ENCODE measurements at regions not wholly inside any gene's neighbourhood (a gene's known extent, or its start where the extent isn't known, plus 50 kb on each side); places are given as distances from the start of the nearest gene placed in this dataset.

GRCh38 chr2:7584017-7584416, 666.8 kb downstream of the RNF144A start:
- DNase-seq (ENCODE audit: low read depth), result no peak

GRCh38 chr2:7586898-7587297, 669.7 kb downstream of the RNF144A start:
- DNase-seq (ENCODE audit: low read depth), result no peak

DNA sequence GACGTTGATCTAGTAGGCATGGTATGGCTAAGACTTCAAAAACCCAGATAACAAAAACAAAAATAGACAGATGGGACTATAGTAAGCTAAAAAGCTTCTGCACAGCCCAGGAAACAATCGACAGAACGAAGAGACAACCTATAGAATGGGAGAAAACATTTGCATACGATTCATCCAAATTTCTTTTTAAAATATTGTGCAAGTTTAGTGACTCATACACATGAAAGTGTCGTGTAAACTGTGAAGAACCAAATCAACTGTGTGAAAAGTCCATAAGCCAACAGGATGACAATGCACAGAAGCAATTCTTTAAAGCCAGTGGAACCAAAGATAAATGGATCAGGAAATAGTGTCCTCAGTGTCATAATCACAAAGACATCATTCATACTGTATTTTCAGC, 671.1 kb downstream of the RNF144A start:
- DNase-seq (ENCODE audit: low read depth), result no peak

DNA sequence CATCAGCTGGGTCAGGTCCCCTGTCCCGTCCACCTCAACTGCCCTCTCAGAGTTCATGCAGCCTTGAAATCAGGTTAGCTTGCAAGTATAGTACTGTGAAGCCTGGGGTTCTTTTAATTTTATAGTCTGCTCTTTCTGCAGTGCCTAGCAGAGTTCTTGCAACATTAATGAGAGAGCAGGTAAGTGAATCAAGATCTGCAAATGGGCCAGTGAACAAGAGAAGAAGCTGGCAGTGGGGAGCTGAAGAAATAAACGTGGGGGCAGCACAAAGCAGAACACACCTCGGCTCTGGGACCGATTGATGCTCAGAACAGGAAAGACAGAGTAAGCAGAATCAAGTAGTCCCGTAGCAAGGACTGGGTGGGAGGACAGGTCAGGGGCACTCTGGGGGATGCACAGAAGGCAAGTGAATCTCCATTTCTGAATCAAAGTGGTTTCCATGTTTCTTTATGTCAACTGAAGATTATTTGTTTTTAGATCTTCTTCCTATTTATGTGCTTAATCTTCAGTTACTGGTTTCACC, 675.5 kb downstream of the RNF144A start:
- no peak for DNase-seq (ENCODE audit: low read depth)

GRCh38 chr2:7593360-7593759, 676.1 kb downstream of the RNF144A start:
- DNase-seq (ENCODE audit: low read depth), result no peak

- DNase-seq (ENCODE audit: low read depth), result no peak
These were observed 677.0 kb downstream of the RNF144A start for GRCh38 chr2:7594211-7594610.

GRCh38 chr2:7595206-7595605, 678.0 kb downstream of the RNF144A start:
- DNase-seq (ENCODE audit: low read depth), result no peak

- DNase-seq (ENCODE audit: low read depth), result no peak
These were observed 681.2 kb downstream of the RNF144A start for GRCh38 chr2:7598402-7598801.

DNA sequence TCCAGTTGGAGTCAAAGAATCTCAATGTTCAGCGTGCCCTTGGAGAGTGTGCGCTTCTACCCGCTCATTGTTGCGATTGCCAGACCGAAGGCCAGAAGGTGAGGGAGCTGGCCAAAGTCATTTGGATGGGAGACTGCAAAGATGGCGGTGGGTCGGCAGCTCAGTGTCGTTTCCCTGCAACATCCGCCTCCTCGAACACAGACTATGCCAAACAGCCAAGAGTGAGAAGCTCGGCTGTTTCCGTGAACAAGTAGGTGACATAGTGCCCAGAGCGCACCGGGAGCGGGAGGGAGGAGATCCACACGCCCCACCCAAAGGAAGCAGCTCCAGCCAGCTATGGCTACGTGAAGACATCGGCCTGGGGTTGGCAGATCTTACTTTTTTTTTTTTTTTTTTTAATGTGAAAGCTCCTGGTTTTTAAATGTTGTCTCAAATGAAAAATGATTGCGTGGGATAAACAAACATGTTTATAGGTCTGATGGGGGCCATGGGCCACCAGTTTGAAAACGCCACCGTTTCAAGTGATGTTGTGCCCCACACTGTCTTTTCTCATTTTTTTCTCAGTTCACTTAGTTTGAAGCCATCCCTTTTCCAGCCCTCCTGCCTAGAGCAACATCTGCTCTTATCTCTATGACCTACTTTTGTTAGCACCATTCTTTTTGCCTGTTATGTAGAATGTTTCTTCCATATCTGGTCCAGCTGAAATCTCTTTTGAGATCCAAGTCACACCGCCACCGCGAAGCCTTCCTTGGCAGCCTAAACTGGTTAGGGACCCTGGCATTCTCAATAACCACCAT, 682.4 kb downstream of the RNF144A start:
- DNase-seq (ENCODE audit: low read depth), result no peak

DNA sequence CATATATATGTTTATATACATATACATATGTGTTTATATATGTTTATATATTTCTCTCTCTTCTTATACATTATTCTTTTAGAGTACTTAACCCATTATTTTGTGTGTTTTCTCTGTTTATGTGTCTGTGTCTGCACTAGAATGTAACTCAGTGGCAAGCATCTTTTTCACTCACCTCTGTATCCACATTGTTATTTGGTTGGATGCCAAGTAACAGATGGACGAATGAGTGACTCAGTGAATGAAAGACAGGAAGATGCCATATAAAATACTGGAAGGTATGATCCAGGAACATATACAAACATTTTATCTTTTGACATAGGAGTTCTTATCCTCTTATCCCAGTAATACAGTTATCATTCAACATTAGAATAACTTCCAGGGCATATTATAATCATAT, 684.8 kb downstream of the RNF144A start:
- DNase-seq (ENCODE audit: low read depth), result no peak

DNA sequence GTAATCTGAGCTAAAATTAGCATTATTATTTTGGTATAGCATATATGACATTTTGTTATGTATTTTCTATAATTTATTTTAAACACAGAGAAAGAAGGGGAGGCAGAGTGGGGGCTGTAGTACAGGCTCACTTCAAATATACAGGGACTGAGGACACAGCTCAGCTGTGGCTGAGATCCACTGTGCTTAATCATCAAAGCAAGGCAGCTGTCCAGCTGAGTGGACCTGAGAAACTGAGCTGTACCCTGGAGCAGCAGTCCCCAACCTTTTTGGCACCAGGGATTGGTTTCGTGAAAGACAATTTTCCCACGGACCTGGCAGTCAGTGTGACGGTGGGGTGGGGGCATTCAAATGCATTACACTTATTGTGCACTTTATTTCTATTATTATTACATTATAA, 687.2 kb downstream of the RNF144A start:
- DNase-seq (ENCODE audit: low read depth), result no peak

DNA sequence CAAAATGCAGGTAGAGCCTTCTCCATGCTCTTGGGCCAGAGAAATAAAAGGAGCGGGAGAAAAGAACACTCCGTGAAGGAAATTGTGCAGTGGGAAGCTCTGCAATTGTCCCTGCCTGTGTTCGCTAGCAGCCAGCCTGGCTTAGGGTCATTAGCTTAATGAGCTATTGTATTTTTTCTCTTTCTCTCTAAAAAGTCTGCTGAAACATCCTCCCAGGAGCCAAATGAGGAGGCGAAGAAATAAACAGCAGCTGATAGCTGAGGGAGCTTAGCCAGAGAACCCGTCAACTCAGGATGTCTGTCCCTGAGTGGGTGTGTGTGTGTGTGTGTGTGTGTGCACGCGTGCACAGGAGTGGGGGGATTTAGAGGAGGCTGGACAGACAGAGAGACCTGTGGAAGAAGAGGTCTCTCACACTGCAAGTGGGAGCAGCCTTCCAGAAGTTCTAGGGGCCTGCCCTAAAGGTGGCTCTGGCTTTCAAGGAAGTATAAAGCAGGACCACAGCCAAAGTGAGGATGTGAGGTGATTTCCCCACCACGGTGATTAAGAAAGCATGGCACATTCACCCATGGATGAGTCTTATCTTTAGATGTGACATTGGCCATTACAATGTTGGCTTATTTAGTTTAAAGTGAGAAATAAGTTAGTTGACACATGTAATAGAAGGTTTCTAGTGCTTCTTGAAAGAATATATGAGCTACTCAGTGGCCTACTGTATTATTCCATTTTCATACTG, 690.4 kb downstream of the RNF144A start:
- DNase-seq (ENCODE audit: low read depth), result no peak

DNA sequence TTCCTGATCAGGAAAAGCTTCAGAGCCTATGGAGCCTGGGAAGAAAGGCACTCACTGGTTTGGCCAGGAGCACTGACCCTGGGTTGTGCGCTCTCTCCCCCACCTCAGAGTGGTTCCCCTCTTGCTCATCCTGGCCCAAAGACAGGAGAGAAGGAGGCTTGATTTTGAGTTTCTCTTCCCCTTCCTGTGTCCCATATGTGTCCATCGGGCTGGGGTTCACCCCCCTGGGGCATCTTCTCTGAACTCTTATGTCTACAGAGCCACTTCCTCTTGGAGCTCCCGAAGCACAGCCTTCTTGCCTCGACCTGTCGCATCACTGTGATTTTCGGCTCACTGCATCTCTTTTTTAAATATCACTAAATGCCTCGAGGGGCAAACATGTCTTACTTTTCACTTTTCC, 692.3 kb downstream of the RNF144A start:
- no peak for DNase-seq (ENCODE audit: low read depth)

DNA sequence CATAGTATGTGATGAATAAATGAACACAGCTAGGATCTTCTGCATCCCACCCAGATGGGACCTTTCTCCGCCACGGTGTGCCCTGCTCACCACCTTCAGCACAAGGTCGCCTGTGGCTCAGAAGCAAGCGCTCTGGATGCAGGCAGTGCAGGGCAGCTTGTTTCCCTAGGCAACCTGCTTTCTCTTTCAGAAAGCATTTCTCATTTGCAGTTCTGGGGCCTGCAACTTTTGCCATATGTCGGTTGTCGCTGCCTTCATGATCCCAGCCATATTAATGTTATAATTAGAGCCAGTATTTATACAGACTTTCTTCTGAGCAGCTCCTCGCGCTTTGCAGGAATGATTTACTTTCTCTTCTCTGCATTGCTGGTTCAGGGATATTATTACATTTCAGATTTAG, 692.8 kb downstream of the RNF144A start:
- DNase-seq (ENCODE audit: low read depth), result no peak

DNA sequence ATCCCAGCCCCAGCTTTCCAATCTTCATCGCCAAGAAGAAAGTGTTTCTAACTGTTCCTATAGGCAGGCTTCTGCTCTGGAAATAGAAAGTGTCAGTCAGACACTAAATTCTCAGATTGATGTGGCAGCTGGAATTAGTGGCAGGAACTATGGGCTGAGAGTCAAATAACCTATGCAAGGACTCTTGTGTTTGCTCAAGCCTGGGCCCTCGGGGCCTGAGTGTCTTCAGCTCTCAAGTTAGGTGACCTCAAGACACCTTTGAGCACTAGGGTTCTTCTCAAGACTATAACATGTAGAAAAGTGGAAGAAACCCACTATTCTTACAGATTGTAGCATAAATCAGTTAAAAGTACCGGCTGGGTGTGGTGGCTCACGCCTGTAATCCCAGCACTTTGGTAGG, 694.5 kb downstream of the RNF144A start:
- no peak for DNase-seq (ENCODE audit: low read depth)

DNA sequence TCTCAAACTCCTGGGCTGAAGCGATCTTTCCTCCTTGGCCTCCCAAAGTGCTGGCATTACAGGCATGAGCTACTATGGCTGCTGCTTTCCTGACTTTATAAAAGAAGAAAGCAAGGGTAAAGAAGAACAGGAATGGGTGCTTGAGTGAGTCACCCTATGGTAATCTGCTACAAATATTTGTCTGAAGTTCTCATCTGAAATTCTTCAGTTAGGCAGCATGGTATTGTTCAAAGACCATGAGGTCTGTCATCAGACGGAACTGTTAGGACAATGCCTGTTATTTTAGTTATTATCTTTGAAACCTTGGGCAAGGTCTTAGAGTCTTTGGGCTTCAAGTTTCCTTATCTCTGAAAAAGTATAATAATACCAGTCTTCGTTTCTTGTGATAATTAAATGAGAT, 695.8 kb downstream of the RNF144A start:
- DNase-seq (ENCODE audit: low read depth), result peak; percentile 44

- no peak for DNase-seq (ENCODE audit: low read depth)
These were observed 696.6 kb downstream of the RNF144A start for GRCh38 chr2:7613831-7614230.

GRCh38 chr2:7618031-7618430, 700.8 kb downstream of the RNF144A start:
- DNase-seq (ENCODE audit: low read depth), result no peak

DNA sequence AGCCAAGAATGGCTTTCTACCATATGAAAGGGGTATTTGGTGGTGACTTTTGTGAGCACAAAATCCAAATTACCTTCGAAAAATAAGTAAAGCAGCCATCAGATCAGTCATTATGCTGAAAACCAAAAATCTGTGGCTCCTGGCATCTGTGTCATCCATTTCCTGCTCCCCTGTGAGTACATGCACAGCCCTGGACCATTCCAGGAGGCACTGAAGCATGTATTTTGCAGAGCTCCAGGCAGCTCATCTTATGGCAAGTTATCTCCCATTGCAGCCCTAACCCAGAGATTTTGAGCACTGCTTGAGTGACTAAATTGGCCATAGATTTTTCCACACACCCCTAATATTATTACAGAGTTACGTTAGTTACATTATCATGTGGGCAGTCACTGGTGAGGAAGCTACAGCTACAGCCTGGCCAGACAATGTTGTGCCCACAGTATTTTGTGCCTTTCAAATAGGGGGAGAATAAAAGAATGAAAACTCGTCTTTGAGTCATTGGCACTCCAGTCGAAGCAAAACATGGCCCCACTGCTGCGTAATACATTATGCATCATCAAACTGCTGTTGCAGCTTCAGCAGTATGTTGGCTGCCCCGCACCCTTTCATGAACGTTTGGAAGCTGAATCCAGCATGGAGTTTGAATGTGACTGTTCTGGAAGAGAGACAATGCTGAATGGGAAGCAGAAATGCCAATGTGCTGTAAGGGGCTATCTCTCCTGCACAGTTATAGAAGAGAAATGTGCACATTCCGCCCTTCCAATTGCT, 702.2 kb downstream of the RNF144A start:
- DNase-seq (ENCODE audit: low read depth), result peak; percentile 52

DNA sequence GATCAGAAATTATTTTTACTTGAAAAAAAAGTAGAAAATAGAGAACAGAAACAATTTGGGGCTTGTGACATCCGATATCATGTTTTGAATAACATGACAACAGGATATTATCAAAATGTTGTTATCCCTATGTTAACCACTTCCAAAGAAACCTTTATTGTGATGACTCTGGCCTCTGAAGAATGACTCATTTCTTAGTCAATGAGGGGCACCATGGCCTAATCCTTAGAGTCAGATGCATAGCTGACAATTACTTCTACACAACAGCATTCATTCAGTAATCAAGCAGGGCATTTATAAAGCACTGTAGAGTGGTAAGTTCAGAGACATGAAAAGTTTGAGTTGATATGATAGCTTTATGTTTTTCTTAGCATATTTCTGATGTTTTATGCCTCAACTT, 703.0 kb downstream of the RNF144A start:
- DNase-seq (ENCODE audit: low read depth), result peak; percentile 66

DNA sequence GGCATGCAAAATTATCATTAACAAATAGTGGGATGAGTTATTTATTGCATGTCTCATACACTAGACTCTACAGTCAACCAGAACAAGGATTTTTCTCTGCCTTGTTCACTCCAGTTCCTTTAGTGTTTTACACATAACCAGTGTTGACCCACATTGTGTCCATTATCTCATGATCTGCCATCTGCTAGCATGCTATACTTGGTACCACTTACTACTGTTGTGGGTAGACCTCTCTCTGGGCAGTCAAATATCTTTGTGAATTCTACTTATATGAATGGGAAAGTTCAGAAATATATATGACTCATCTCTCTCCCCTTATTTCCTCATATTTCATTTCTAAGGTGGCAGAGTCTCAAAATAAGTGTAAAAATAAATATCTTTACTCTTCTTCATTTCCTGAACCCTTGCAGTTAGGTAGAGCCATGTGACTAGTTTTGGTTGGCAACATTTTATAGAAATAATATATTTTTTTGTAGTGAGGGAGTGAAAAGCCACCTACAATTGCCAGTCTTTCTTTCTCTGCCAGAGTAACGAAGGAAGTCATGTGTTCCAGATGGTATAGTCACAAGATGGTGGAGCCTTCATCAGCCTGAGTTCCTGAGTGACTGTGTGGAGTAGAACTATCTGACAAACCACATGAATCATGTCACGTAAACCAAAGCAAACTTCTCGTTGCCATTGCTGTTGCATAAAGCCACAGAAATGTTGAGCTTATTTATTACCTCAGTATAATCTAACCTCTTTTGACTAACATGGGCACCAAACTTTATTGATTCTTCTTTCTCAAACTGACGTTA, 704.0 kb downstream of the RNF144A start:
- DNase-seq (ENCODE audit: low read depth), result peak; percentile 53

All from HT1080 (cell line).